Breast epithelium (tissue), 3 donors: ENCODE measurements at regions not wholly inside any gene's neighbourhood (a gene's known extent, or its start where the extent isn't known, plus 50 kb on each side); places are given as distances from the start of the nearest gene placed in this dataset.

Experiments used
- CTCF ChIP-seq, 3 donors: fragments of 450-650 bp; IDR thresholded peaks; one replicate each; pipeline ENCODE4 v1.5.1; 2016 to 2017; ENCODE audit warnings: antibody characterized with exemption in 3 of 3, mild to moderate bottlenecking in 3 of 3, moderate library complexity in 3 of 3
- POLR2A ChIP-seq: fragments of 450-650 bp; IDR thresholded peaks from one replicate; pipeline ENCODE4 v1.6.1; 2016; ENCODE audit warnings: antibody characterized with exemption, mild to moderate bottlenecking, moderate library complexity

DNA sequence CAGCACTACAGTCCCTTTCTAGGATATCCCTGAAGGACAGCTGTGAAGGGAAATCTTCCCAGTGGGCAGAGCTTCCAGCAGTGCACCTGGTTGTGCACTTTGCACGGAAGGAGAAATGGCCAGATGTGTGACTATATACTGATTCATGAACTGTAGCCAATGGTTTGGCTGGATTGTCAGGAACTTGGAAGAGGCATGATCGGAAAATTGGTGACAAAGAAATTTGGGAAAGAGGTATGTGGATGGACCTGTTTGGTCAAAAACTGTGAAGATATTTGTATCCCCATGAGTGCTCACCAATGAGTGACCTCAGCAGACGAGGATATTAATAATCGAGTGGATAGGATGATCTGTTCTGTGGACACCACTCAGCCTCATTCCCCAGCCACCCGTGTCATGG, 582.2 kb downstream of the CPS1 start:
- TF ChIP-seq POLR2A (no peak), CTCF (IDR thresholded peaks at IDR 0.05) (no peak)
